ENCODE measurements at regions not wholly inside any gene's neighbourhood (a gene's known extent, or its start where the extent isn't known, plus 50 kb on each side); places are given as distances from the start of the nearest gene placed in this dataset.

- Histone ChIP-seq H3K27me3 (no peaks in the 10 kb centered on the region), H3K27ac (no peak overlapping the region), H3K36me3 (no peaks in the 10 kb centered on the region), H3K4me3 (no peak overlapping the region), H3K4me1 (no peaks in the 10 kb centered on the region), H3K9me3 (no peaks in the 10 kb centered on the region)
- intact Hi-C loops (cut with DNase I) = no loop called here
- TF ChIP-seq POLR2A (IDR thresholded peaks at IDR 0.05) = no peak
- no peak for TF ChIP-seq CTCF (IDR thresholded peaks at IDR 0.05)
- no peak for ATAC-seq
- WGBS (ENCODE audit: insufficient coverage, low coverage, low lambda C conversion rate, missing lambda C conversion rate) = 52% methylated on average over 2 of the region's 2 CpGs
- DNase-seq = no peak
These were observed 161.2 kb upstream of the SNX7 start for GRCh38 chr1:98500324-98500723.

- intact Hi-C loops (cut with DNase I) = no loop called here
- no peaks in the 10 kb centered on the region for H3K4me1 ChIP-seq
- ATAC-seq (no peak), DNase-seq (no peak)
- H3K27me3 ChIP-seq = no peaks in the 10 kb centered on the region
- WGBS (ENCODE audit: insufficient coverage, low coverage, low lambda C conversion rate, missing lambda C conversion rate) = 50% methylated on average over 1 of the region's 1 CpG
- TF ChIP-seq CTCF (IDR thresholded peaks at IDR 0.05) = no peak
- TF ChIP-seq POLR2A (IDR thresholded peaks at IDR 0.05) = no peak
- H3K4me3 ChIP-seq = no peak overlapping the region
- H3K27ac ChIP-seq = no peak overlapping the region
- H3K36me3 ChIP-seq = no peaks in the 10 kb centered on the region
- no peaks in the 10 kb centered on the region for H3K9me3 ChIP-seq
These were observed 162.9 kb upstream of the SNX7 start for GRCh38 chr1:98498651-98499050.

GRCh38 chr1:98497497-98497896, 164.0 kb upstream of the SNX7 start:
- H3K27ac ChIP-seq = no peak overlapping the region
- intact Hi-C loops (cut with DNase I) = no loop called here
- TF ChIP-seq POLR2A (IDR thresholded peaks at IDR 0.05) = no peak
- no peak for TF ChIP-seq CTCF (IDR thresholded peaks at IDR 0.05)
- DNase-seq = no peak
- no peaks in the 10 kb centered on the region for H3K4me1 ChIP-seq
- H3K4me3 ChIP-seq = no peak overlapping the region
- WGBS (ENCODE audit: insufficient coverage, low coverage, low lambda C conversion rate, missing lambda C conversion rate) = 80% methylated on average over 1 of the region's 2 CpGs
- H3K27me3 ChIP-seq = no peaks in the 10 kb centered on the region
- no peaks in the 10 kb centered on the region for H3K36me3 ChIP-seq
- ATAC-seq = no peak
- H3K9me3 ChIP-seq = no peaks in the 10 kb centered on the region

GRCh38 chr1:98496256-98496995, 165.1 kb upstream of the SNX7 start:
- no peaks in the 10 kb centered on the region for H3K27me3 ChIP-seq
- intact Hi-C loops (cut with DNase I) = no loop called here
- no peak overlapping the region for H3K4me3 ChIP-seq
- no peaks in the 10 kb centered on the region for H3K9me3 ChIP-seq
- H3K4me1 ChIP-seq = no peaks in the 10 kb centered on the region
- TF ChIP-seq CTCF (IDR thresholded peaks at IDR 0.05) = no peak
- no peak for TF ChIP-seq POLR2A (IDR thresholded peaks at IDR 0.05)
- no peak overlapping the region for H3K27ac ChIP-seq
- DNase-seq = no peak
- 61% methylated on average over 2 of the region's 2 CpGs for WGBS (ENCODE audit: insufficient coverage, low coverage, low lambda C conversion rate, missing lambda C conversion rate)
- ATAC-seq = no peak
- no peaks in the 10 kb centered on the region for H3K36me3 ChIP-seq

GRCh38 chr1:98493469-98493868, 168.1 kb upstream of the SNX7 start:
- Histone ChIP-seq H3K27ac (no peak overlapping the region), H3K4me1 (no peaks in the 10 kb centered on the region), H3K27me3 (no peaks in the 10 kb centered on the region), H3K9me3 (no peaks in the 10 kb centered on the region), H3K36me3 (no peaks in the 10 kb centered on the region), H3K4me3 (no peak overlapping the region)
- intact Hi-C loops (cut with DNase I) = no loop called here
- ATAC-seq (no peak), DNase-seq (no peak)
- no peak for TF ChIP-seq CTCF (IDR thresholded peaks at IDR 0.05)
